OCI-LY1 (cell line): ENCODE measurements at regions not wholly inside any gene's neighbourhood (a gene's known extent, or its start where the extent isn't known, plus 50 kb on each side); places are given as distances from the start of the nearest gene placed in this dataset.

ENCODE experiments used
- EZH2 ChIP-seq: fragments of 200-600 bp; sonication (generic), shearing (Covaris generic); IDR thresholded peaks from 2 replicates; pipeline ENCODE4 v1.8.0; 2017; ENCODE audit warnings: borderline replicate concordance, mixed run types, mild to moderate bottlenecking, antibody characterized with exemption, low read length, moderate library complexity, mixed read lengths
- TF ChIP-seq, protein P1 (sequence below): fragments of 200-600 bp; sonication (generic), shearing (Covaris generic); IDR thresholded peaks from 2 replicates; pipeline ENCODE4 v1.5.1; 2017; ENCODE audit warnings: mild to moderate bottlenecking, antibody characterized with exemption, low read length, moderate library complexity, mixed read lengths

DNA sequence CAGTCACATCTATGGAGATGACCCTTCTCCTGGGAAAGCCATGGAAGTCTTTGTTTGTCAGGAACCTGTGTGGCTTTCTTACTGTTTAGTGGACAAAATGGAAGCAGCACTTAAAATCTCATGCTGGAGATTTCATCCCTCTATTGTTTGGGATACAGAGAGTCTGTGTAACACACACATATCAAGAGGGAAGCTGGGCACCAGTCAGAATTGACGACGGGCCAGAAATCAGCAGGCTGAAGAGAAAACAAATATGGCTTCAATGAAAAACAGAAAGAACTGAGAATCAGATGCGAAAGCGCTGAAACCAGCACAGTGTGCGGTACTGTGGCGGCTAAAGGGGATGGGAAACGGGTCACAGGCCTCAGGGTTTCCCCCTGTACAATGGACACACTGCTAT lies 72.2 kb upstream of the WASF3 start:
- TF ChIP-seq, protein P1, sequence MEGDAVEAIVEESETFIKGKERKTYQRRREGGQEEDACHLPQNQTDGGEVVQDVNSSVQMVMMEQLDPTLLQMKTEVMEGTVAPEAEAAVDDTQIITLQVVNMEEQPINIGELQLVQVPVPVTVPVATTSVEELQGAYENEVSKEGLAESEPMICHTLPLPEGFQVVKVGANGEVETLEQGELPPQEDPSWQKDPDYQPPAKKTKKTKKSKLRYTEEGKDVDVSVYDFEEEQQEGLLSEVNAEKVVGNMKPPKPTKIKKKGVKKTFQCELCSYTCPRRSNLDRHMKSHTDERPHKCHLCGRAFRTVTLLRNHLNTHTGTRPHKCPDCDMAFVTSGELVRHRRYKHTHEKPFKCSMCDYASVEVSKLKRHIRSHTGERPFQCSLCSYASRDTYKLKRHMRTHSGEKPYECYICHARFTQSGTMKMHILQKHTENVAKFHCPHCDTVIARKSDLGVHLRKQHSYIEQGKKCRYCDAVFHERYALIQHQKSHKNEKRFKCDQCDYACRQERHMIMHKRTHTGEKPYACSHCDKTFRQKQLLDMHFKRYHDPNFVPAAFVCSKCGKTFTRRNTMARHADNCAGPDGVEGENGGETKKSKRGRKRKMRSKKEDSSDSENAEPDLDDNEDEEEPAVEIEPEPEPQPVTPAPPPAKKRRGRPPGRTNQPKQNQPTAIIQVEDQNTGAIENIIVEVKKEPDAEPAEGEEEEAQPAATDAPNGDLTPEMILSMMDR = no peak
- no peak for TF ChIP-seq EZH2
